PC-3 (cell line): ENCODE measurements at regions not wholly inside any gene's neighbourhood (a gene's known extent, or its start where the extent isn't known, plus 50 kb on each side); places are given as distances from the start of the nearest gene placed in this dataset.

Experiments used
- ATAC-seq: fragments of 200-7000 bp; cut with Tn5 transposase; 2 replicates; pipeline ENCODE4 v1.9.1; 2020; ENCODE audit warnings: mild to moderate bottlenecking, moderate library complexity
- BruUV-seq: library from RNA; stranded (reverse); fragments of 400-500 nt; replicated peaks from 2 replicates; lab custom pipeline; 2021; lab: Mats Ljungman, UMichigan
- CTCF ChIA-PET: fragments of 300-600 bp; sonication (Branson Sonifier 250); formaldehyde crosslinking; loops from one replicate; lab custom pipeline; 2022; ENCODE audit warnings: antibody characterized with exemption; lab: Charles Lee
- POLR2A ChIA-PET: fragments of 300-600 bp; sonication (Branson Sonifier 250); formaldehyde crosslinking; loops from one replicate; lab custom pipeline; 2022; ENCODE audit warnings: antibody characterized with exemption; ENCODE audit not compliant: unreplicated experiment; lab: Charles Lee
- DNase-seq: peaks from one replicate; pipeline ENCODE4 v3.0.0-alpha.2; 2015
- H2AFZ ChIP-seq: fragments of 300-600 bp; sonication (generic); 2 replicates; pipeline ENCODE4 v1.6.0; 2016; ENCODE audit warnings: antibody characterized with exemption, low read length
- H3F3A ChIP-seq: fragments of 300-600 bp; sonication (generic); one replicate; pipeline ENCODE4 v1.6.0; 2017; ENCODE audit warnings: antibody characterized with exemption, low read length, control low read depth, mild to moderate bottlenecking; ENCODE audit not compliant: unreplicated experiment
- H3K27ac ChIP-seq: fragments of 300-600 bp; sonication (generic); 2 replicates; pipeline ENCODE4 v1.5.1; 2016; ENCODE audit warnings: mild to moderate bottlenecking, low read length
- H3K27me3 ChIP-seq: fragments of 300-600 bp; sonication (generic); 2 replicates; pipeline ENCODE4 v1.6.1; 2016; ENCODE audit warnings: low read length, mixed read lengths
- H3K36me3 ChIP-seq: fragments of 300-600 bp; sonication (generic); 2 replicates; pipeline ENCODE4 v1.6.1; 2016; ENCODE audit warnings: low read depth, mixed run types, low read length, mixed read lengths
- H3K4me1 ChIP-seq: fragments of 300-600 bp; sonication (generic); 2 replicates; pipeline ENCODE4 v1.5.1; 2016; ENCODE audit warnings: low read length; ENCODE audit not compliant: insufficient read depth
- H3K4me2 ChIP-seq: fragments of 300-600 bp; sonication (generic); 2 replicates; pipeline ENCODE4 v1.6.0; 2016; ENCODE audit warnings: low read length
- H3K4me3 ChIP-seq: fragments of 300-600 bp; sonication (generic); 2 replicates; pipeline ENCODE4 v1.5.1; 2016; ENCODE audit warnings: mild to moderate bottlenecking, low read length, mixed read lengths
- H3K79me2 ChIP-seq: fragments of 300-600 bp; sonication (generic); 2 replicates; pipeline ENCODE4 v1.6.1; 2017; ENCODE audit warnings: low read length, mixed read lengths
- H3K9ac ChIP-seq: fragments of 300-600 bp; sonication (generic); 2 replicates; pipeline ENCODE4 v1.6.0; 2016; ENCODE audit warnings: mild to moderate bottlenecking, low read length
- H3K9me2 ChIP-seq: fragments of 300-600 bp; sonication (generic); replicated peaks from 2 replicates; pipeline ENCODE4 v1.6.1; 2016; ENCODE audit warnings: mixed run types, low read length, mixed read lengths
- H3K9me3 ChIP-seq: fragments of 300-600 bp; sonication (generic); 2 replicates; pipeline ENCODE4 v1.6.1; 2016; ENCODE audit warnings: low read length, mixed read lengths
- H4K20me1 ChIP-seq: fragments of 300-600 bp; sonication (generic); 2 replicates; pipeline ENCODE4 v1.6.1; 2016; ENCODE audit warnings: low read length, mixed read lengths
- CTCF ChIP-seq: fragments of 300-600 bp; sonication (generic); conservative IDR thresholded peaks from 2 replicates; pipeline ENCODE4 v1.5.1; 2017; ENCODE audit warnings: antibody characterized with exemption, low read depth, mild to moderate bottlenecking, low read length
- EZH2 ChIP-seq: fragments of 300-600 bp; sonication (generic); IDR thresholded peaks from one replicate; pipeline ENCODE4 v1.6.1; 2017; ENCODE audit warnings: antibody characterized with exemption, mild to moderate bottlenecking, low read length; ENCODE audit not compliant: unreplicated experiment
- EZH2phosphoT487 ChIP-seq: fragments of 300-600 bp; sonication (generic); IDR thresholded peaks from 2 replicates; pipeline ENCODE4 v1.6.1; 2018; ENCODE audit warnings: mild to moderate bottlenecking, antibody characterized with exemption, low read length, borderline replicate concordance
- intact Hi-C: fragments of 100-400 bp; cut with micrococcal nuclease; formaldehyde crosslinking; loops from 2 replicates; pipeline ENCODE4 v1.9.0; 2023

- ChIA-PET POLR2A (no interaction called here), CTCF (no interaction called here)
- Histone ChIP-seq H3K9me3 (no peaks in the 10 kb centered on the region), H3K4me1 (peaks cover 30% of the 10 kb centered on the region), H4K20me1 (no peaks in the 10 kb centered on the region), H3K9me2 (no peaks in the 10 kb centered on the region), H3K27ac (peak overlapping the region; percentile 53), H3K36me3 (no peaks in the 10 kb centered on the region), H3K79me2 (peaks cover 9% of the 10 kb centered on the region), H3K4me3 (no peak overlapping the region), H3K4me2 (peak overlapping the region; percentile 64), H3K9ac (no peak overlapping the region), H3K27me3 (no peaks in the 10 kb centered on the region), H3F3A (no peaks in the 10 kb centered on the region), H2AFZ (no peak overlapping the region)
- ATAC-seq (no peak), DNase-seq (peak; percentile 79)
- TF ChIP-seq EZH2phosphoT487 (no peak), CTCF (no peak), EZH2 (no peak)
- intact Hi-C loops = loop anchor here (1.0 to 10.0 kb wide), 3 partner anchors 38 to 85 kb away; no protein-coding TSS in a partner anchor
- BruUV-seq = no TSS peak
These were observed 94.1 kb downstream of the FAM161A start for GRCh38 chr2:61759718-61760117.

GRCh38 chr2:61759005-61759404 is 94.9 kb downstream of the FAM161A start:
- CTCF ChIA-PET = no interaction called here
- Histone ChIP-seq H3K4me2 (peak overlapping the region; percentile 64), H3K36me3 (no peaks in the 10 kb centered on the region), H3K9ac (no peak overlapping the region), H3K4me1 (peaks cover 27% of the 10 kb centered on the region), H3K4me3 (no peak overlapping the region), H3K79me2 (peaks cover 9% of the 10 kb centered on the region), H2AFZ (no peak overlapping the region), H3K9me3 (no peaks in the 10 kb centered on the region), H4K20me1 (no peaks in the 10 kb centered on the region), H3K9me2 (no peaks in the 10 kb centered on the region), H3F3A (no peaks in the 10 kb centered on the region), H3K27me3 (no peaks in the 10 kb centered on the region), H3K27ac (peak overlapping the region; percentile 53; the same call in 1 of the 2 replicates)
- POLR2A ChIA-PET = no interaction called here
- TF ChIP-seq EZH2phosphoT487 (no peak), CTCF (no peak), EZH2 (no peak)
- DNase-seq (no peak), ATAC-seq (no peak)
- intact Hi-C loops = loop anchor here (1.0 kb wide), 1 partner anchor 51 kb away; no protein-coding TSS in a partner anchor
- no TSS peak for BruUV-seq

- POLR2A ChIA-PET = no interaction called here
- H4K20me1 ChIP-seq = no peaks in the 10 kb centered on the region
- no peaks in the 10 kb centered on the region for H3K9me3 ChIP-seq
- CTCF ChIA-PET = no interaction called here
- H3K4me1 ChIP-seq = peaks cover 27% of the 10 kb centered on the region
- no peaks in the 10 kb centered on the region for H3K36me3 ChIP-seq
- no peak overlapping the region for H3K27ac ChIP-seq
- H3K9me2 ChIP-seq = no peaks in the 10 kb centered on the region
- ATAC-seq (no peak), DNase-seq (no peak)
- no peak for TF ChIP-seq EZH2phosphoT487
- TF ChIP-seq CTCF = no peak
- TF ChIP-seq EZH2 = no peak
- H3K4me3 ChIP-seq = no peak overlapping the region
- H3K9ac ChIP-seq = no peak overlapping the region
- no TSS peak for BruUV-seq
- no peak overlapping the region for H3K4me2 ChIP-seq
- no peak overlapping the region for H2AFZ ChIP-seq
- intact Hi-C loops = no loop called here
- H3K79me2 ChIP-seq = peaks cover 9% of the 10 kb centered on the region
- no peaks in the 10 kb centered on the region for H3F3A ChIP-seq
- no peaks in the 10 kb centered on the region for H3K27me3 ChIP-seq
These were observed 95.7 kb downstream of the FAM161A start for GRCh38 chr2:61758159-61758558.
